ENCODE measurements at regions not wholly inside any gene's neighbourhood (a gene's known extent, or its start where the extent isn't known, plus 50 kb on each side); places are given as distances from the start of the nearest gene placed in this dataset. TPM values are rescaled to one million over a fixed set of nuclear protein-coding genes. Genes with fewer than 3 reads are reported as not detected.
"Not testable (repeated sequence)": the region's sequence is repeated elsewhere in the genome, so short reads cannot be mapped to it uniquely, and the experiment has no call there.

DNA sequence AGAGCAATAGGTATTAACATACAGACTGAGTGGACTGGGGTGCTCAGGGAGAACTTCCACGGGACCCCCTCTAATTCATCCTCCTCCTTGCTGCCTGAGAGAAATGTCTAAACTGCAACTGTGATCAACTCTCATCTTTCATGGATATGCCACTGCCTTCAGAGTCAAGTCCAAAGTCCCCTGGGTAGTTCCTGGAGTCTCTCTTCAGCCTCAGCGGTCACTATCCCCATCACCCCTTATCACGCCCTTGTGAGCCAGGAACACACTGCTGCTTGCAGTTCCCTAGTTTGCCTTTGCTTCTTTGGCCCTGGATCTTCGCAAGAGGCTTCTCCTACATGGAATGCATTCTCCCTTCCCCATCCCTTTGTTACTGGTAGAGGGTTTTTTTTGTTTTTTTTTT is 58.7 kb upstream of the AUTS2 start:
- no peaks in the 10 kb centered on the region for H3K36me3 ChIP-seq
- no peak overlapping the region for H3K4me3 ChIP-seq
- intact Hi-C loops (cut with DNase I), result no loop called here
- no peak for DNase-seq
- H3K4me1 ChIP-seq (ENCODE audit: insufficient read depth), result no peaks in the 10 kb centered on the region
- H3K27ac ChIP-seq, result no peak overlapping the region
- WGBS, 3 donors, result 81 to 94% (median 85%) methylated on average over 4 of the region's 4 CpGs
- H3K27me3 ChIP-seq, result no peaks in the 10 kb centered on the region
- H3K9me3 ChIP-seq, result no peaks in the 10 kb centered on the region
- TF ChIP-seq, protein P1, sequence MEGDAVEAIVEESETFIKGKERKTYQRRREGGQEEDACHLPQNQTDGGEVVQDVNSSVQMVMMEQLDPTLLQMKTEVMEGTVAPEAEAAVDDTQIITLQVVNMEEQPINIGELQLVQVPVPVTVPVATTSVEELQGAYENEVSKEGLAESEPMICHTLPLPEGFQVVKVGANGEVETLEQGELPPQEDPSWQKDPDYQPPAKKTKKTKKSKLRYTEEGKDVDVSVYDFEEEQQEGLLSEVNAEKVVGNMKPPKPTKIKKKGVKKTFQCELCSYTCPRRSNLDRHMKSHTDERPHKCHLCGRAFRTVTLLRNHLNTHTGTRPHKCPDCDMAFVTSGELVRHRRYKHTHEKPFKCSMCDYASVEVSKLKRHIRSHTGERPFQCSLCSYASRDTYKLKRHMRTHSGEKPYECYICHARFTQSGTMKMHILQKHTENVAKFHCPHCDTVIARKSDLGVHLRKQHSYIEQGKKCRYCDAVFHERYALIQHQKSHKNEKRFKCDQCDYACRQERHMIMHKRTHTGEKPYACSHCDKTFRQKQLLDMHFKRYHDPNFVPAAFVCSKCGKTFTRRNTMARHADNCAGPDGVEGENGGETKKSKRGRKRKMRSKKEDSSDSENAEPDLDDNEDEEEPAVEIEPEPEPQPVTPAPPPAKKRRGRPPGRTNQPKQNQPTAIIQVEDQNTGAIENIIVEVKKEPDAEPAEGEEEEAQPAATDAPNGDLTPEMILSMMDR (IDR thresholded peaks at IDR 0.05), result no peak
- TF ChIP-seq EP300 (IDR thresholded peaks at IDR 0.05) (no peak), POLR2A (IDR thresholded peaks at IDR 0.05) (no peak)

DNA sequence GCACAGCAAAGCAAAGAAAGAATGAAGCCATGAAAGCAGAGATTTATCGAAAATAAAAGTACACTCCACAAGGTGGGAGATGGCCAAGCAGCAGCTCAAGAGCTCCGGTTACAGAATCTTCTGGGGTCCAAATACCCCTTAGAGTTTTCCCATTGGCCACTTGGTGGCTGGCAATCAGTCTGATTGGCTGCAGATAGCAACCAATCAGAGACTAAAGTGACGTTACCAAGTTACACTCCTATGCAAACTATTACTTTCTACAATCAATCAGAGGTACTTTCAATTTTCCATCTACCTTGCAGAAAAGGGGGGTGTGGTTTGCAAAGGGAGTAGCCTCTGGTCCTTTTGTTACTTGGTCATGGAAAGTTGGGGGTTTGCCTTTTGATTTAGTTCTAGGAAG is 58.0 kb upstream of the AUTS2 start:
- intact Hi-C loops (cut with DNase I), result no loop called here
- Histone ChIP-seq H3K4me1 (ENCODE audit: insufficient read depth) (no peaks in the 10 kb centered on the region), H3K27ac (no peak overlapping the region), H3K36me3 (no peaks in the 10 kb centered on the region), H3K4me3 (no peak overlapping the region), H3K9me3 (no peaks in the 10 kb centered on the region), H3K27me3 (no peaks in the 10 kb centered on the region)
- WGBS, 3 donors, result 75 to 84% (median 81%) methylated on average over 3 of the region's 3 CpGs
- TF ChIP-seq, protein P1 (IDR thresholded peaks at IDR 0.05), result no peak
- TF ChIP-seq POLR2A (IDR thresholded peaks at IDR 0.05), result no peak
- TF ChIP-seq EP300 (IDR thresholded peaks at IDR 0.05), result no peak
- no peak for DNase-seq

DNA sequence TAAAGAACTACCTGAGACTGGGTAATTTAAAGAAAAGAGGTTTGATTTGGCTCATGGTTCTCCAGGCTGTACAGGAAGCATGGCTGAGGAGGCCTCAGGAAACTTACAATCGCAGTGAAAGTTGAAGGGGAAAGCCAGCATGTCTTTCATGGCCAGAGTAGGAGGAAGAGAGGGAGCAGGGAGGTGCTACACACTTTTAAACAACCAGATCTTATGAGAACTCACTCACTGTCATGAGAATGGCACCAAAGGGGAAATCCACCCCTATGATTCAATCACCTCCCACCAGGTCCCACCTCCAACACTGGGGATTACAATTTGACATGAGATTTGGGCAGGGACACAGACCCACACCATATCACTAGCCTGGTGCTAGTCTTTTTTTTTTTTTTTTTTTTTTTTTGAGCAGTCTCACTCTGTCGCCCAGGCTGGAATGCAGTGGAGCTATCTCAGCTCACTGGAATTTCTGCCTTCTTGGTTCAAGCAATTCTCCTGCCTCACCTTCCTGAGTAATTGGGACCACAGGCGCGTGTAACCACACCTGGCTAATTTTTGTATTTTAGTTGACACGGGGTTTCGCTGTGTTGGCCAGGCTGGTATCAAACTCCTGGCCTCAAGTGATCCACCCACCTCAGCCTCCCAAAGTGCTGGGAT is 56.4 kb upstream of the AUTS2 start:
- H3K4me1 ChIP-seq (ENCODE audit: insufficient read depth); H3K4me3 ChIP-seq; DNase-seq; H3K36me3 ChIP-seq; H3K9me3 ChIP-seq; intact Hi-C loops (cut with DNase I); H3K27ac ChIP-seq; H3K27me3 ChIP-seq: not testable (repeated sequence)
- 82 to 97% (median 90%) methylated on average over 6 of the region's 6 CpGs for WGBS, 3 donors

DNA sequence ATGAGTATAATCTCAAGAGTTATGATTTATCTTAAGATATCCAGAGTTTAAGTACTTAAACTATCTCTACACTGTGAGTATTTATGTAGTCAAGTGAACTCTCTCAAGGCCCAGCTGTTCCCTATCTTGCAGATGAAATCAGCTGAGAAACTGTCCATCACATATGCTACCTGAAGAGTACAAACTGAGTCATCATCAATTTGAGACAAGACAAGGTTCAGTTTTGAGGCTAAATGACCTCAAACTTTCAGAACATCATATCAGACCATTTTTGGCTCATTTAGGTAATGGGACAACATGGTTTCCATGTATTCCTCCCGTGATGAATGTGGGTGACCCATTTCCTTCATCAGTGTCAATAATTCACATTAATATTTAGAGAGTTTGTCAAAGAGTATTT is 53.1 kb upstream of the AUTS2 start:
- Histone ChIP-seq H3K27me3 (no peaks in the 10 kb centered on the region), H3K4me1 (ENCODE audit: insufficient read depth) (no peaks in the 10 kb centered on the region), H3K9me3 (no peaks in the 10 kb centered on the region), H3K4me3 (no peak overlapping the region), H3K36me3 (no peaks in the 10 kb centered on the region), H3K27ac (no peak overlapping the region)
- no peak for DNase-seq
- TF ChIP-seq POLR2A (IDR thresholded peaks at IDR 0.05) (no peak), EP300 (IDR thresholded peaks at IDR 0.05) (no peak)
- TF ChIP-seq, protein P1 (IDR thresholded peaks at IDR 0.05), result no peak
- intact Hi-C loops (cut with DNase I), result no loop called here
- 82 to 90% (median 88%) methylated on average over 1 of the region's 1 CpG for WGBS, 3 donors

Small RNA genes lying in the stretch of these regions (small RNA-seq; reads per million reads assigned to genes)
- gene MTATP6P21 (not detected), gene RF00019 (not detected), gene RNA5SP231 (not detected), gene RNU6-229P (not detected), gene RNU6-832P (not detected)

Measured in ovary (tissue), 7 donors.